ENCODE measurements at regions not wholly inside any gene's neighbourhood (a gene's known extent, or its start where the extent isn't known, plus 50 kb on each side); places are given as distances from the start of the nearest gene placed in this dataset.

DNA sequence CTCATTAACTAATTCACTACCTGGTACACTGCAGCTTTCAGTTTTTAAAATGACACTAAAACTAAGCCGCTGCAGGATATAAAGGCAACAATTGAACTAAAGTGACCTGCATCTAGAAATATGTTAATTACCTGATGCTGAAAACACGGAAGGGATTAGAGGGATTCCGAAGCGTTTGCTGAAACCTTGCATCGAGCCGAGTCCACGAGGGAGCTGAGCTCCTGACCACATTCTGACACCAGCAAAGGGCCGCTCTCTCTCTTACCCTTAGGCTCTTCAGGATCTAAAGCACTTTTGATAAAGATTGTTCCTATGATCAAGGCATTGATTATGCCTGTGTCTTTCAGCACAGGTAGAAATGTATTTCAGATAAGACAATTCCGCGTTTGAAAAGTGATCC lies 59.5 kb upstream of the CDKN3 start:
- Histone ChIP-seq H3K27me3 (ENCODE audit: insufficient read depth, low read depth, low read length) (no peaks in the 10 kb centered on the region), H3K36me3 (ENCODE audit: insufficient read depth, low read length) (no peaks in the 10 kb centered on the region), H3K9me2 (ENCODE audit: insufficient read depth, low read length) (no peaks in the 10 kb centered on the region), H3K4me3 (ENCODE audit: low read length) (no peak overlapping the region), H2AFZ (ENCODE audit: low read depth, low read length) (no peak overlapping the region), H4K20me1 (ENCODE audit: insufficient read depth) (no peaks in the 10 kb centered on the region), H3K27ac (ENCODE audit: low read length) (no peak overlapping the region), H3K79me2 (replicated peaks; ENCODE audit: insufficient read depth, low read length) (no peaks in the 10 kb centered on the region), H3K9ac (ENCODE audit: low read length) (no peak overlapping the region), H3K4me2 (ENCODE audit: low read length) (no peak overlapping the region), H3F3A (ENCODE audit: insufficient read depth, low read length, poor library complexity, severe bottlenecking) (no peaks in the 10 kb centered on the region), H3K9me3 (ENCODE audit: low read length) (no peaks in the 10 kb centered on the region)
- TF ChIP-seq, protein P1, sequence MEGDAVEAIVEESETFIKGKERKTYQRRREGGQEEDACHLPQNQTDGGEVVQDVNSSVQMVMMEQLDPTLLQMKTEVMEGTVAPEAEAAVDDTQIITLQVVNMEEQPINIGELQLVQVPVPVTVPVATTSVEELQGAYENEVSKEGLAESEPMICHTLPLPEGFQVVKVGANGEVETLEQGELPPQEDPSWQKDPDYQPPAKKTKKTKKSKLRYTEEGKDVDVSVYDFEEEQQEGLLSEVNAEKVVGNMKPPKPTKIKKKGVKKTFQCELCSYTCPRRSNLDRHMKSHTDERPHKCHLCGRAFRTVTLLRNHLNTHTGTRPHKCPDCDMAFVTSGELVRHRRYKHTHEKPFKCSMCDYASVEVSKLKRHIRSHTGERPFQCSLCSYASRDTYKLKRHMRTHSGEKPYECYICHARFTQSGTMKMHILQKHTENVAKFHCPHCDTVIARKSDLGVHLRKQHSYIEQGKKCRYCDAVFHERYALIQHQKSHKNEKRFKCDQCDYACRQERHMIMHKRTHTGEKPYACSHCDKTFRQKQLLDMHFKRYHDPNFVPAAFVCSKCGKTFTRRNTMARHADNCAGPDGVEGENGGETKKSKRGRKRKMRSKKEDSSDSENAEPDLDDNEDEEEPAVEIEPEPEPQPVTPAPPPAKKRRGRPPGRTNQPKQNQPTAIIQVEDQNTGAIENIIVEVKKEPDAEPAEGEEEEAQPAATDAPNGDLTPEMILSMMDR (IDR thresholded peaks at IDR 0.05; ENCODE audit: poor library complexity, severe bottlenecking): no peak
- TF ChIP-seq EP300 (conservative IDR thresholded peaks at IDR 0.05; ENCODE audit: poor library complexity, severe bottlenecking) (no peak), EZH2 (IDR thresholded peaks at IDR 0.05; ENCODE audit: borderline replicate concordance, insufficient read depth, low read length, poor library complexity, severe bottlenecking) (no peak), TAF1 (IDR thresholded peaks at IDR 0.05; ENCODE audit: low read depth) (no peak), POLR2AphosphoS5 (IDR thresholded peaks at IDR 0.05) (no peak), RAD21 (conservative IDR thresholded peaks at IDR 0.05) (no peak), MXI1 (conservative IDR thresholded peaks at IDR 0.05; ENCODE audit: poor library complexity, severe bottlenecking) (no peak), SMC3 (conservative IDR thresholded peaks at IDR 0.05; ENCODE audit: poor library complexity) (no peak)
- TF ChIP-seq, protein P2, sequence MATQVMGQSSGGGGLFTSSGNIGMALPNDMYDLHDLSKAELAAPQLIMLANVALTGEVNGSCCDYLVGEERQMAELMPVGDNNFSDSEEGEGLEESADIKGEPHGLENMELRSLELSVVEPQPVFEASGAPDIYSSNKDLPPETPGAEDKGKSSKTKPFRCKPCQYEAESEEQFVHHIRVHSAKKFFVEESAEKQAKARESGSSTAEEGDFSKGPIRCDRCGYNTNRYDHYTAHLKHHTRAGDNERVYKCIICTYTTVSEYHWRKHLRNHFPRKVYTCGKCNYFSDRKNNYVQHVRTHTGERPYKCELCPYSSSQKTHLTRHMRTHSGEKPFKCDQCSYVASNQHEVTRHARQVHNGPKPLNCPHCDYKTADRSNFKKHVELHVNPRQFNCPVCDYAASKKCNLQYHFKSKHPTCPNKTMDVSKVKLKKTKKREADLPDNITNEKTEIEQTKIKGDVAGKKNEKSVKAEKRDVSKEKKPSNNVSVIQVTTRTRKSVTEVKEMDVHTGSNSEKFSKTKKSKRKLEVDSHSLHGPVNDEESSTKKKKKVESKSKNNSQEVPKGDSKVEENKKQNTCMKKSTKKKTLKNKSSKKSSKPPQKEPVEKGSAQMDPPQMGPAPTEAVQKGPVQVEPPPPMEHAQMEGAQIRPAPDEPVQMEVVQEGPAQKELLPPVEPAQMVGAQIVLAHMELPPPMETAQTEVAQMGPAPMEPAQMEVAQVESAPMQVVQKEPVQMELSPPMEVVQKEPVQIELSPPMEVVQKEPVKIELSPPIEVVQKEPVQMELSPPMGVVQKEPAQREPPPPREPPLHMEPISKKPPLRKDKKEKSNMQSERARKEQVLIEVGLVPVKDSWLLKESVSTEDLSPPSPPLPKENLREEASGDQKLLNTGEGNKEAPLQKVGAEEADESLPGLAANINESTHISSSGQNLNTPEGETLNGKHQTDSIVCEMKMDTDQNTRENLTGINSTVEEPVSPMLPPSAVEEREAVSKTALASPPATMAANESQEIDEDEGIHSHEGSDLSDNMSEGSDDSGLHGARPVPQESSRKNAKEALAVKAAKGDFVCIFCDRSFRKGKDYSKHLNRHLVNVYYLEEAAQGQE (IDR thresholded peaks at IDR 0.05; ENCODE audit: borderline replicate concordance): no peak

DNA sequence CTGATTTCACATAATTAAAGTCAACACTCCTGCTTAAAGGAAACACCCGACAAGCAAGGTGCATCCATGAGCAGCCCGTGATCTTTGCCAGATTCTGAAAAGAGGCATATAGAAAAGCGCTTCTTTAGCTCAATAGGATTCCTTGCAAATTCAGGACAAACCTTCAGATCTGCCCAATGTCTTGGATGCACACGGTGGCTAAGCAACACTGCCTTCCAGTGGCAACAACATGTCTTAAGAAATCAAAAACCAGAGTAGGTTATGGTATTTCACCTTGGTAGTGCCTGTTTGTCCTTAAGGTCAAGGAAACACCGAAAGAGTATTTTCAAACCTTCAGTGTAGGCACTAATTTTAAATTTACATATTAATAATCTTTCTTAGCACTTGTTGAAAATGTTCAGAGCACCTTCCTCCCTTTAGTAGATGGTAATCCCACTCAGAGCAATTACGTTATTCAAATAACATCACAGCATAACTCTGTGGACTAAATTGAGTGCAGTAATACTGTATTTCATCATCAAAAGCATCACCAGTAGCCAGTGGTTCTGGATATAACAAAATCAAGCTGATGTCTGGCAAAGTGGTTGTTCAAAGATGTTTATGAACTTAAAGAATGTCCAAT lies 58.0 kb upstream of the CDKN3 start:
- TF ChIP-seq SMC3 (conservative IDR thresholded peaks at IDR 0.05; ENCODE audit: poor library complexity) (peak; percentile 63), RAD21 (conservative IDR thresholded peaks at IDR 0.05) (peak; percentile 63), TAF1 (IDR thresholded peaks at IDR 0.05; ENCODE audit: low read depth) (no peak)
- TF ChIP-seq, protein P1 (IDR thresholded peaks at IDR 0.05; ENCODE audit: poor library complexity, severe bottlenecking): peak; percentile 59
- Histone ChIP-seq H3F3A (ENCODE audit: insufficient read depth, low read length, poor library complexity, severe bottlenecking) (no peaks in the 10 kb centered on the region), H4K20me1 (ENCODE audit: insufficient read depth) (no peaks in the 10 kb centered on the region), H3K4me2 (ENCODE audit: low read length) (no peak overlapping the region), H3K9ac (ENCODE audit: low read length) (no peak overlapping the region), H2AFZ (ENCODE audit: low read depth, low read length) (no peak overlapping the region), H3K27me3 (ENCODE audit: insufficient read depth, low read depth, low read length) (no peaks in the 10 kb centered on the region), H3K27ac (ENCODE audit: low read length) (no peak overlapping the region), H3K36me3 (ENCODE audit: insufficient read depth, low read length) (no peaks in the 10 kb centered on the region), H3K9me3 (ENCODE audit: low read length) (no peaks in the 10 kb centered on the region), H3K4me3 (ENCODE audit: low read length) (no peak overlapping the region), H3K79me2 (replicated peaks; ENCODE audit: insufficient read depth, low read length) (no peaks in the 10 kb centered on the region), H3K9me2 (ENCODE audit: insufficient read depth, low read length) (no peaks in the 10 kb centered on the region)

Data from neural cell (in vitro differentiated cells).